ENCODE measurements at regions not wholly inside any gene's neighbourhood (a gene's known extent, or its start where the extent isn't known, plus 50 kb on each side); places are given as distances from the start of the nearest gene placed in this dataset.
"Not testable (repeated sequence)": the region's sequence is repeated elsewhere in the genome, so short reads cannot be mapped to it uniquely, and the experiment has no call there.

DNA sequence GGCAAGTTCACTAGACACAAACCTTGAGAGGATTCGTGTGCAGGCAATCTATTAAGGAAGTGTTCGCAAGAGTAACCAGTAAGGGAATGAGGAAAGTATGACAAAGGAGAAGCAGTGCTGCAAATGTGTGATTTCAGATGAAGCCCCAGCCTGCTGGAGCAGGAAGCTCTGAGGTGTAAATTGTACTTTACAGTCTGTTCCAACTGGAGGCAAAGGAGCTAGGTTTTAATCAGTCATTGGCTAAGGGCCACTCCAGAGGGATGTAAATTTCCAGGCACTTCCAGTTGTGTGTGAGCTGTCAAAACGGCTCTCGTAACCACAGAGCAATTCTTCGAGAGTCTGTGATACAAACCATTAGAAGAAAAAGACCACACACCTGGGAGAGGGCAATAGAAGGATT is 359.5 kb upstream of the FAM98A start:
- in situ Hi-C loops (cut with HindIII; ENCODE audit: low sequenced_read_pairs), result no loop called here

DNA sequence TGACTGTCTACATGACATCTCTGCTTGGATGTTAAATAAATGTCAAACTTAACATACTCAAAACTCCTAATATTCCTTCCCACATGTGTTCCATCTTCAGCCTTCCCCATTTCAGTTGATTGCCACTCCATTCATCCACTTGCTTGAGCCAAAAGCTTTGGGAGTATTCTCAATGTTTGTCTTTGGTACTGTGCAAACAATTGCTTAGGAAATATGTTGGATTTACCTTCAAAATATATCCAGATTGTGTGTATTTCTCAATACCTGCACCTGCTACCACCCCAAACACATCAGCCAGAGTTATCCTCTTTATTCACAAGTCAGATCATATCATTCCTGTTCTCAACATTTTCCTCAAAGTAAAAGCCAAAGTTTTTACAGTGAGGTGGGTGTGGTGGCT is 350.3 kb upstream of the FAM98A start:
- in situ Hi-C loops (cut with HindIII; ENCODE audit: low sequenced_read_pairs), result no loop called here

DNA sequence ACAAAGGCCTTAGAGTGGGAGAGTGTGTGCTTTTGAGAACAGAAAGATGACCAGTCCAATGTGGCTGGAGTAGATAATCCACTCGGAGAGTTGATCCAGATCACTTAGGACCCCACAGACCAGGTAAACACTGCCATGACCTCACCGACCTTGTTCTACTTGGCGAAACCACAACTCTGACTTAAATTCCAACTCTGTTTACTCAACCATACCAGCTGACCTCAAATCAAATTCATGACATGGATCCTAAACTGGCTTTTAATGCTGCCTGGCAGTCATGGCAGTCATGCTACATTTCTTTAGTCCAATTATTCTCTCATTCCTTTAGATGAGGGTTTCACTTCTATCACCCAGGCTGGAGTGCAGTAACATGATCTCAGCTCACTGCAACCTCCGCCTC is 347.1 kb upstream of the FAM98A start:
- in situ Hi-C loops (cut with HindIII; ENCODE audit: low sequenced_read_pairs), result no loop called here

DNA sequence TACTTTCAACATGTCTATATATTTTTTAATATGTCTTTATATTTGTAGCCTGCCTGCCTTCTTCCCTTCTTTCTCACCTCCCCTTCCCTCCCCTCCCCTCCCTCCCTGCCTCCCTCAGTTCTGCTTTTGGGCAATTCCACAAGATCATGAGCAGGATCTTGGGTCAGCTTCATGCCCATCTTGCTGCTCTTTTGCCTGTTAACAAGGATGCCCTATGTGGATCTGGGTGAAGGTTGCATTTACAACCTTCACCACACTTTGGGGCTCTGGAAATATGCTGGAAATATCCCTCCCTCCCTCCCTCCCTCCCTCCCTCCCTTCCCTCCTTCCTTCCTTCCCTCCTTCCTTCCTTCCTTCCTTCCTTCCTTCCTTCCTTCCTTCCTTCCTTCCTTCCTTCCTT is 334.1 kb upstream of the FAM98A start:
- in situ Hi-C loops (cut with HindIII; ENCODE audit: low sequenced_read_pairs), result no loop called here

- in situ Hi-C loops (cut with HindIII; ENCODE audit: low sequenced_read_pairs), result no loop called here
Observed at GRCh38 chr2:33931164-33931563, 332.1 kb upstream of the FAM98A start.

DNA sequence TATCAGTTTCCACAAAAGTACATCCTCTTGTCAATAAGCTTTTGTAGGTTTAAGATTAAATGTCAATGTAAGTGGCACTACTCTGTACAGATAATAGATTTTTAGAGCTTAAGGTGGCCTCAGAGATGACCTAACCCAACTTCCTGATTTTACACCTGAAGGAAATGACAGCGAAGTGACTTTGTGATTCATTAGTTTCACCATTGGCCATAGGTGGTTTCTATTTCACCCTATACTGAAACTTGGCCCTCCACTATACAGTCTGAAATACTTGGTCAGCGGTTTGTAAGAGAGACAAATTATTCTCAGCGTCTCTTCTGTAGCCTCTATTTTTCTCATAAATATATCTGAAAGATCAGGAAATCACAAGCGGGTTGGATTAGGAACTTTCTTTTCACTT is 330.4 kb upstream of the FAM98A start:
- in situ Hi-C loops (cut with HindIII; ENCODE audit: low sequenced_read_pairs), result no loop called here

- in situ Hi-C loops (cut with HindIII; ENCODE audit: low sequenced_read_pairs), result no loop called here
Observed at GRCh38 chr2:33927756-33928155, 328.7 kb upstream of the FAM98A start.

DNA sequence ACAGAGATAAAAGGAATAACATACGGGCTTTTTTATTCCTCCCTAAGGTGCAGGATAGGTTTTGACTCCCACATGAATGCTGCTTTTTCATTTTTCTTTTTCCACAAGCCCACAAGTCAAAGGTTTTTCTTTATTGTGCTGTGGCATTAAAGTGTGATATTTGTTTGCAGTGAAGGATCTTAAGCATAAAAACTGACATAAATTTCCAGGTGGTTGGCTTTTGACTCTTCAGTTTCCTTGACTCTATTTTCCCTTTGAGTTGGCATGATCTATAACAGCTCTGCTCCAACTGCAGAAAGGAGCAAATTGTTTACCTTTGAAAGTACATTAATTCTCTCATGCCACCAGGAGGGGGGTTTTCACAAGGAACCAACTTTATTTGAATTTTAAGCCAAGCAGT is 326.2 kb upstream of the FAM98A start:
- in situ Hi-C loops (cut with HindIII; ENCODE audit: low sequenced_read_pairs), result no loop called here

GRCh38 chr2:33924586-33925169 is 325.6 kb upstream of the FAM98A start:
- in situ Hi-C loops (cut with HindIII; ENCODE audit: low sequenced_read_pairs), result no loop called here

- in situ Hi-C loops (cut with HindIII; ENCODE audit: low sequenced_read_pairs), result no loop called here
Observed at GRCh38 chr2:33917252-33917651, 318.2 kb upstream of the FAM98A start.

DNA sequence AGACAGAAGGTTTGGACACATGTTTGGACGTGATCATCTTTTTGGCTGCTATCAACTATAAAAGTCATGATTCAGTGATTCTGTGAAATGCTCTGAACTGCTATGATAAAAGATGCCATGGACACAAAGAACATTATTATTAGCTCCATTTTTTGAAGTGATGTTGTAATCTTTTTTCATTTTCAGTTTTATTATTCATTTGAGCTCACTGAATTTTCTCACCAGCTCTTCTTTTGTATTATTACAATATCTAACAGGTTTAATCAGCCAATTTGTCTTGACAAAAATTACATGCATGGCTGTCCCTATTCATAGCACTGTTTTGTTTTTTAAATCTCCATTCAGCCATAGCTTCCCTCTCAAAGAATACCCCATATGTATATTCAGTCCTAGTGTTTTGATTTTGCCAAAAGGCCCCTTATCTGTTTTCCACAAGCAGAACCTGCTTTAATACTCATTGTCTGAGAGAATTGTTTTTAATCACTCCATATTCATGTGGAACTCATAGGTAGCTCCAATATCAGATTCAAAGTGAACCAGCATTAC is 314.0 kb upstream of the FAM98A start:
- in situ Hi-C loops (cut with HindIII; ENCODE audit: low sequenced_read_pairs), result no loop called here

DNA sequence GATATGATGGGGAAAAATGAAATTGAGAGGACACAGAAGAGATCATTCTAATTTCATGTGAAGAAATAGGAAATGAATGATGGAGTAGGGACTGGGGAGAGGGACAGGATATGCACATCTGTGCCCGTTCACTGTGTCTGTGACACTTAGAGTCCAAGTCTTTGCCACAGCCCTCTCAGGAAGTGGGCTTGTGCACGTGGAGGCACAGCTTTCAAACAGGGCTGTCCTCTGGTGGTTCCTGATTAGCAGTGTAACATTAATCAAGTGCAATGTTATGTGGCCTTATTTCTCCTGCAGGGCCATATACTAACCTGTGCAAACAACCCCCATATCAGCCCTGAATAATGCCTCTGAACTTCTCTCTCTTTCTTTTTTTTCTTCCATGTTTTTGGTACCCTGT is 312.2 kb upstream of the FAM98A start:
- in situ Hi-C loops (cut with HindIII; ENCODE audit: low sequenced_read_pairs), result no loop called here

DNA sequence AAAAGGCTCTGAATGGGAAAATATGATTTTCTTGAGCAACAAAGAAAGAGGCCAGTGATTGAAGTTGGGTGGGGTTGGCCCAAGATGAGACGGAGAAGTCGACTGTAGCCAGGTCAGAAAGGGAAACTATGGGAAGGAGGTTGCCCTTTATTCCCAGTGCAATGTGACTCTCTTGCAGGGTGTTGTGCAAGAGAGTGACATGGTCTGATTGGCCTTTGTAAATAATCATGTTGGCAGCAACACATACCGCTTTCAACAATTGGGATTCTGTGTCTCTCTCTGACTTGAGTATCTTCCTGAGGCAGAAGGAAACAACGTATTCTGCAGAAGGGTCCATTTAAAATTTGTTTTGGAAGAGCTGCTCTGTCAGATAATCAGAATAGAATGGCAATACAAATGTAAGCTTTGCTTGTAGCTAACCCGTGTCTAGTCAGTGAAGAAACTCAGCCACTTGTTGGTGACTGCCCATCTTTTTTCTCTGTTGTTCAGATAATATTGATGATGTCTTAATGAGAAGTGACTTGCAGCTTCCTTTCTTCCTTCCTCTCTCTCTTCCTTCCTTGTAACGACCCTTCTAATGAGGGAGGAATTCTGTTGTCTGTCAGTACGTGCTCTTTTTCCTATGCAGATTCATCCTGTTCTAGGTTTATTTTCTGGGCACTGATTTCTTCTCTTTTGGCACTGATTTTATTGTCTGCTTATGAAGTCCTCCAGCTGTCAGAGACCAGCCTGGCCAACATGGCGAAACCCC is 311.0 kb upstream of the FAM98A start:
- in situ Hi-C loops (cut with HindIII; ENCODE audit: low sequenced_read_pairs), result no loop called here

DNA sequence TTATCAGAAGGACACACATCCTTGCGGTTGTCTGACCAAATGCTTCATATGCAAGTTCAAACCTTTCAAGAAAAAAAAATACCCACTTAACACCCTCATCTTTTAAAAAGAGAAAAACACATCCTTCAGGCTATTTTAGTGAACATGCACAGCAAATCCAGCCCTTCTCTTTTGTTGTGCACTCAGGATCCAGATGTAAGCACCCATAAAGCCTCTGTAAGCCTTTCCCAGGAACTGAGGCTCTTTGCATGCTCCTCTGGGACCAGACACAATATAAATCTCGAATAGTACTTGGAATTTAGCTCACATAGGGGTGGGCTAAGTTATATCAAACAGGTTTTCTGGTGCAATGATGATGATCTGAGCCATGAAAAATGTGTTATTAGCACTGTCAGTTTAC is 308.8 kb upstream of the FAM98A start:
- in situ Hi-C loops (cut with HindIII; ENCODE audit: low sequenced_read_pairs), result no loop called here

- in situ Hi-C loops (cut with HindIII; ENCODE audit: low sequenced_read_pairs), result not testable (repeated sequence)
Observed at GRCh38 chr2:33906129-33906528, 307.0 kb upstream of the FAM98A start.

GRCh38 chr2:33904801-33905200 is 305.7 kb upstream of the FAM98A start:
- in situ Hi-C loops (cut with HindIII; ENCODE audit: low sequenced_read_pairs), result no loop called here

- in situ Hi-C loops (cut with HindIII; ENCODE audit: low sequenced_read_pairs), result no loop called here
Observed at GRCh38 chr2:33903701-33904100, 304.6 kb upstream of the FAM98A start.

- in situ Hi-C loops (cut with HindIII; ENCODE audit: low sequenced_read_pairs), result no loop called here
Observed at GRCh38 chr2:33903215-33903614, 304.1 kb upstream of the FAM98A start.

DNA sequence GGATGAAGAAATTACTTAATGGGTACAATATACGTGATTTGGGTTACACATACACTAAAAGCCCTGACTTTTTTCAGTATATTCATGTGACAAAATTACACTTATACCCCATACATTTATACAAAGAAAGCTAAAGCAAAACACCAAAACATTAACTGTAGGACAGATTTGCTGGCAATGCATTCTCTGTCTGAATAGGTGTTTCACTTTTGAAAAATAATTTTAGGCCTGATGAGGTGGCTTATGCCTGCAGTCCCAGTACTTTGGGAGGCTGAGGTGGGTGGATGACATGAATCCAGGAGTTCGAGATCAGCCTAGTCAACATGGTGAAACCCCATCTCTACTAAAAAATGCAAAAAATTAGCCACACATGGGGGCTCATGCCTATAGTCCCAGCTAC is 301.5 kb upstream of the FAM98A start:
- in situ Hi-C loops (cut with HindIII; ENCODE audit: low sequenced_read_pairs), result no loop called here

GRCh38 chr2:33897741-33898140 is 298.6 kb upstream of the FAM98A start:
- in situ Hi-C loops (cut with HindIII; ENCODE audit: low sequenced_read_pairs), result no loop called here

- in situ Hi-C loops (cut with HindIII; ENCODE audit: low sequenced_read_pairs), result no loop called here
Observed at GRCh38 chr2:33893824-33894223, 294.7 kb upstream of the FAM98A start.

DNA sequence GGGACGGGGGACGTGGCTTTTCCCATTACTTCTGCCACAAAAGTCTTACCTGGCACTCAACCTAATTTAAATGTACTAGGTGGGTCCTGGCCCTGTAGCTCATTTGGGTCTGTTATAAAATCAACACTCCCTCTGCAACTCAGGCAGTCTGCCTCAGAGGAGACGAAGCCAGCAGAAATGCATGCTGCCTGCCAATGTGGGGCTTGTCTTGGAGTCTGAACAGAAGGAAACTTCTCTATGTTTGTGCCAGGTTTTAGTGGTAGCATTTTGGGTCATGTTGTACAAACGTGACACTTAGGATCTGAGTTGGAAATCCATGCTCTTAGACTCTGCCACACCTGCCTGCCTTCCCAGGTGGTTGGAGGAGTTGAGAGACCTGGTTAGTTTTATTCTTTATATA is 292.5 kb upstream of the FAM98A start:
- in situ Hi-C loops (cut with HindIII; ENCODE audit: low sequenced_read_pairs), result no loop called here

DNA sequence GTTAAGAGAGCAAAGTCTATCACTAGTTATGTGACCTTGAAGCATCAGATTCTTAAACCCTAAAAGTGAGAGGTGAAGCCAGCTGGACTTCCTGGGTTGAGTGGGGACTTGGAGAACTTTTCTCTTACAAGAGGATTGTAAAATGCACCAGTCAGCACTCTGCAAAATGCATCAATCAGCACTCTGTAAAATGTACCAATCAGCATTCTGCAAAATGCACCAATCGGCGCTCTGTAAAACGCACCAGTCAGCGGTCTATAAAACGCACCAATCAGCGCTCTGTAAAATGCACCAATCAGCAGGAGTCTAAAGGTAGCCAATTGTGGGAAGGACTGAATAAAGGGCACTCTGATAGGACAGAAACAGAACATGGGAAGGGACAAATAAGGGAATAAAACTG is 291.6 kb upstream of the FAM98A start:
- in situ Hi-C loops (cut with HindIII; ENCODE audit: low sequenced_read_pairs), result no loop called here

All from DLD1 (cell line).